COR-L47 (cell line): ENCODE measurements at regions not wholly inside any gene's neighbourhood (a gene's known extent, or its start where the extent isn't known, plus 50 kb on each side); places are given as distances from the start of the nearest gene placed in this dataset.
A peak's percentile ranks its signal among the peaks of the same experiment; 100 is the strongest.
"Not testable (repeated sequence)": the region's sequence is repeated elsewhere in the genome, so short reads cannot be mapped to it uniquely, and the experiment has no call there.

Source experiments
- DNase-seq: peaks from one replicate; lab custom pipeline; 2025; lab: John Stamatoyannopoulos, UW

DNA sequence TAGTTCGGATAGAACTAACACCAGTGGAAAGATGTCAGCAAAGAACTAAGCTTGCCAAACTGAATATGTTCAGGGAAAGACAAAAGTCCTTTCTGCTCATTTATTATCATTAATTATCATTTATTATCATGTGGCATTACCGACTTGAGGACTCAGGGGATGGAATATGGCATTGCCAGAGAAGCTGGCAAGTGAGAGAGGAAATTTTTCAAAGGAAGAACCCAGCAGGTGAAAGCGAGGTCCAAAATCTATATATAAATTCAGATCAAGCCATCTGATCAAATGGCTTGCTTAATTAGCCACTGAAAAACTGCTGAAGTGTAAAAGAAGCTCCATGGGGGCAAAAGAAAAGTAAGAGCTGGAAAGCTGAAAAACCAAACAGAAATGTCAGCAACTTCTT, 1049.6 kb upstream of the SEMA6A start:
- no peak for DNase-seq

DNA sequence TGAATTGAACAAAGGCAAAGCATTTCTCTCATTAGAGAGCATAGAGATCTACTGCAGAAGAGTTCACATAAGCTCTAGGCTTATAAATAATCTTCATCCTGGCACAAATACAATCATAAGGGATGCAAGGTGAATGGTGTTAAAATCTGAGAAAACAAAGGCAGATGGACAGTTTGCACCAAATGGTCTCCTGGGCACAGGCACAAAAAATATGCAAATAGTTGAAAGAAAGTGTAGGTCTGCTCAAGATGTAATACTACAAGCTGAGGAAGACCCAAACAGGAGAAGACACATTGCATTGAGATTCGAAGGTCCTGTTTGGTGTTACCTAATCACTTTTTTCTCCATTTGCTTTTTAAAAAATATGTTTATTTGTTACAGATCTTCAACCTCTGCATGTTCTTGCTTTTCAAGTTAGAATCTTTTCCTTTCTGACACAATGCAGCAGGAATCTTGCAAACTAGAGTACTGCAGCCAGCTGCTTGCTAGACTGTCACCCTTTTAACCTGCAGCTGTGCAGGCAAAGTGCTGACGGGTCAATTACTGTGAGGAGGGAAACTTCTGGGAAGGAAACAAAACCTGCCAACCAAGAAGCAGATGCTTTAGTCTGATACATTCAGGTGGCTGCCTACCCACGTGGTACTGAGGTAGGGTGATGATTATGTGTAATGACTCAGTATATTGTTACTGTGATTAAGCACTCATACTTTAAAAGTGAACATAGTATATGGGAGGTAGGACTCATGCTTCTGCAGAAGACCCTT, 1048.6 kb upstream of the SEMA6A start:
- DNase-seq, result peak; percentile 9

DNA sequence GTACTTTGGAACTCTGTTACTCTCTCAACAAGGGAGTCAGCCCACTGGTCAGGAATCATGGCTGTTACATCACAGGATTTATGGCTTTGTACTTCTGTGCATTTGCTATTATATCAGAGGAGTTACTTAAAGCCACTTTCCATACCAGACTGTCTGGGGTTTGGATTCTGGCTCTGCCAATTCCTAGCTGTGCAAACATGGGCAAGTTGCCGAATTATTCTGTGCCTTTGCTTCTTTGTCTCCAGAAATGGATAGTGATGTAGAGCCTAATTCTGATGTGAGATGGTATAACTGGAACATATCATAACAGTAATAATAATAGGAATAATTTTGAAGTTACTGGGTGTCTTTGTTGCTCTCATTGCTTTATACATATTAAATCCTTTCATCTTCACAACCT, 1047.3 kb upstream of the SEMA6A start:
- DNase-seq, result no peak

DNA sequence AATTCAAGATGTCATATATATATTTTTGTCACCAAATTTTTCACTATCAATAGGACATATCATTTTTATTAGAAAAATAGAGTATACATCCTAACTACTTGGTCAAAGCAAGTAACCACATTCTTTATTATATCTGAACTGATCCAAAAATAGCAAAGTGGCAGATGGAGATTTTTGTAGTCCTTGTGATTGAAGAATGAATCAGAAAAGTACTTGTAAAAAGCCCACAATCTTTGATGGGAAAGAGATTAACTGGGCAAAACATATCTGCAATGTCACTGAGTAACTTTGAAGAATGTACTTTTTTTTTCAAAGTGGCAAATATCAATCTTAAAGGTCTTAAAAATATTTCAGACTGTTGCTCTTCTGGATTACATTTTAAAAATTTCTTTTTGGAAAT, 1040.6 kb upstream of the SEMA6A start:
- no peak for DNase-seq

DNA sequence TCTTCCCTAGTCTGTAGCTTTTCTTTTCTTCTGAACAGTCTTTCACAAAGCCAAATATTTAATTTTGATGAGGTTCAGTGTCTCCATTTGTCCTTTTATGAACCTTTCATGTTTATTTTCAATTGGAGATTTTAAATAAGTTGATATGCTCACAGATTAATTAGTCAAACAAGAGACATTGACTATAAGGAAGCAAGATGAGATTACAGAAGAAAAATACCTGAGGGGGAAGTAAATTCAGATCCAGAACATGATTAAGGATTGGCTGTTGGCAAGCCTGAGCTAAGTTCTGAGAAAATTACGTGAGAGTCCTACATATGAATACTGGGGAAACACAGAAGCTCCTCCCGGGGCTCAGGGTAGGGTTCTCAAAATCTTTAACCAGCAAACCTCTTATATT, 1039.8 kb upstream of the SEMA6A start:
- DNase-seq, result no peak

DNA sequence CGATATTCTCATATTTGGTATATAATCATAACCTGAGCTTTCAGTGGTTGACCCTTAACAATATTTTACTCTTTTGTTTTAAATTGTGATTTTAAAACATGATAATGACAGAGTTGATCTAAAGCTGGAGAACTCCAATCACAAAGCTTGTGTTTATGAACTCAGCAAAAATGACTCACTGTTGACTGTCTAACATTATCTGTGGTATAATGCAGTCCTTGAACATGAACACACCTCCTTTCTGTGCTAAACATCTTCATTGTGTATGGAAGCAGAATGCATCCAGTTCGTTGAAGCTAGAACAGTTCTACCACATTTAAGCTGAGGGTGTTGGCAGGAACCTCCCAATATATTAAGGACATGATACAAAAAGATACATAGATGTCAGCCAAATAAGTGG, 1030.2 kb upstream of the SEMA6A start:
- no peak for DNase-seq

DNA sequence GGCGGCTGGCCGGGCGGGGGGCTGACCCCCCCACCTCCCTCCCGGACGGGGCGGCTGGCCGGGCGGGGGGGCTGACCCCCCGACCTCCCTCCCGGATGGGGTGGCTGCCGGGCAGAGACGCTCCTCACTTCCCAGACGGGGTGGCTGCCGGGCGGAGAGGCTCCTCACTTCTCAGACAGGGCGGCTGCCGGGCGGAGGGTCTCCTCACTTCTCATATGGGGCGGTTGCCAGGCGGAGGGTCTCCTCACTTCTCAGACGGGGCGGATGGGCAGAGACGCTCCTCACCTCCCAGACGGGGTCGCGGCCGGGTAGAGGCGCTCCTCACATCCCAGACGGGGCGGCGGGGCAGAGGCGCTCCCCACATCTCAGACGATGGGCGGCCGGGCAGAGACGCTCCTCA, 1025.2 kb upstream of the SEMA6A start:
- not testable (repeated sequence) for DNase-seq

DNA sequence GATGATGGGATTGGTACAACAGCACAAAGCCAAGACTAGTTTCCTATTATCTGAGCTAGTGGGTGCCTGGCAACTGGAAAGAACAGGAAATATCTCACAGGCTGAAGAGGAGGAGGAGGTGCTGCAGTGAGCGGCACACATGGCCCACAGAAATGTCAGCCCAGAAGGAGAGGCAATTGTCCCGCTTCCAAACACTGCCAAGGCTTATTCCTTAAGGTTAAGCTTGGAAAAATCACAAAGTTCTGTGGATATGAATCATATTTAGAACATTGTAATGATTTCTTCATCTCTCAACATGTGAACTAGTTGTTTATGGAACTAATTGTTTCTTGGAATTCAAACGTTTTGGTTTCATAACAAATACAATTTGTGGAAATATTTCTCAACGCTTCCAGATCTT, 1019.5 kb upstream of the SEMA6A start:
- no peak for DNase-seq

DNA sequence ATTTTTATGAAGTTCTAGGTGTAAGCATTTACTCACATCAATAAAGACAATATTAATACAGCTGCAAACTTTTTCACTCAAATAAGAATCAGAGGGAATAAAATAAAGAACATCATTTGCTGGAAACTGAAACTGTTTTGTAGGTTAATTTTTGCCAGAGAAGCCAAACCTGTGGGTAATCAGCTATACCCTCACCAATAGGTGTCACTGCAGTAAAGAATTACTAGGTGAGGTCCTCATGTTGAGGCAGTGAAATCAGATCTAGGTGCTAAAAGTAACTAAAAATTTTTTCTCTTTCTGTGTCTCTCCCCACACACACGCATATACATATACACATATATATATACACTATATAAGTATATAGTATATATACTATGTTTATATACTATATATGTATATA, 1016.3 kb upstream of the SEMA6A start:
- DNase-seq, result peak; percentile 61

DNA sequence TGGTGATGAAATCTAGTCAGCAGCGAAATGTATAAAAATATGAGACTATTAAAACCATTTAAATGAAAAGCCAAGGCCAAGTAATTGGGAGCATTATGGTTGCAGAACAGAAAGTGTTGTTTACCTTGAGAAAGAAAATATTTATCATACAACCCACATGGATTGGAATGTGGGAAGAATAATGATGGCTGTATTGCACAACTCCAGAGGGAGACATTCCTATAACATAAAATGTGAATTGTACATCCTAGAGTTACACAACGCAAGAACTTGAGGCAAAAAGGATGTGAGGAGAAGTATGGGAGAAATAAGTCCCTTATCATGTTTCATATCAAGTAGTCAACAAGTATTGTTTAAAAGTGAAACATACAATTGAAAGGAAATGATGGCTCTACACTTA, 1014.0 kb upstream of the SEMA6A start:
- no peak for DNase-seq

DNA sequence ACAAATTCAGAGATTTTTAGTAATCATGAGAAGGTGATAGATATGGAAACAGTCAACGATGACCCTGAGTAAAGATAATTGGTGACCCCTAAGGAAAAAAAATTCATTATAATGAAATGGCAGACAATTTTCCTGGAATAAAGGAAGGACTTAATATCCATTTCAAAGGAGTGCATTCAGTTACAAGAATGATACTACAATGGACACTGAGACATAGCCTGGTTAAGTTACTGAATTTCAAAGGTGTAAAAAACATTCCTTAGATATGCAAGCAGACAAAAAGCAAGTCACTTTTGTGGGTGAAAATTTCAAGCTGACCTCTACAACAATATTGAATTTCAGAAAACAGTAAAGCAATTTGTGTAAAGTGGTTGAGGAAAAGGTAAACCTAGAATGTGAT, 1012.5 kb upstream of the SEMA6A start:
- no peak for DNase-seq

DNA sequence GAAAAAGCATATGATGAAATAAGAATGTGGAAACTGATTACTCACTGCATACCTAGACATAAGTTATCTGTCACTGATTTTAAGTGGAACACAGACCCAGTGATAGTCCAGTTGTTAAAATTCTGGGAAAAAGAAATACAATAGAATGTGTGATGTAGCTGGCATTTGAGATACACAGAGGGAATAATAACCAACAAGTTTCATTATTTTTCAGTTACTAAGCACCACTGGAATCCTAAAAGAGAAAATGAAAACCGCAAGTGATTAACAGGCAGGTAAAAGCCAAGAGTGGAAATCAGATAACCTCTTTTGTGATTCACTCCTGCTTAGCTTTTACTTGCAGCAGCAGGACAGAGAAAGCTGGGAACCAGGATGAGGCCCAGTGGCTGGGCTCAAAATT, 994.0 kb upstream of the SEMA6A start:
- DNase-seq, result no peak

DNA sequence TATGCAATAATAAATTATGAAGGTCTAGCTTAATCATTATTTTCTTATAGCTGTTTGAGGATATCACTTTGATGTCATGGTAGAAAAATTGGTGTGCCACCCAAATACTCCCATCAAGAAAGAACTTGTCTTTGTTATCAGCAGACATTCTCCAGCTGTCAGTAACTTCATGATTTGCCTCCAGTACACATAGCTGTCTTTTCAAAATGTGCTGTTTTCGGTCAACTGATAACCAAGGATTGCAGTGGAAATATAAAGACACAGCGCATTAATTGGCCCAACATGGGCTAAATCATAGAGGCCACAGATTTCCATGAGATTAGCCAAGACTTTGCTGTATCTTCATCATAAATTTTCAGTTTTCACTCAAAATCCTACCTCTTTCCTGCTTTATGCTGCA, 993.5 kb upstream of the SEMA6A start:
- DNase-seq, result no peak

DNA sequence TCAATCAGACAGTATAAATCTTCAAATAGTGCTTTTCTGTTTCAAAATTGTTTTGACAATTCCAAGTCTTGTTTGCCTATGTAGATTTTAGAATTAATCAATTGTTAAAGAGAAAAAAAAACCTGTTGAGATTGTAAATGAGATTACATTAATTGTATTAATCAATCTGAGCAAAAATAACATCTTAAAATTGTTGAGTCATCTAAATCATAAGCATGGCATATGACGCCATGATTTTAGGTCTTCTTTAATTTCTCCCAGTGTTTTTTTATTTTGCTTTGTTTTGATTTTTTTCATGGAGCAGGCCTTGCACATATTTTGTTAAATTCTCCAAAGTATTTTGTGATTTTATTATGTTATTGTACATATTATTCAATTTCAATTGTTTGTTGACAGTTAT, 988.0 kb upstream of the SEMA6A start:
- DNase-seq, result no peak

DNA sequence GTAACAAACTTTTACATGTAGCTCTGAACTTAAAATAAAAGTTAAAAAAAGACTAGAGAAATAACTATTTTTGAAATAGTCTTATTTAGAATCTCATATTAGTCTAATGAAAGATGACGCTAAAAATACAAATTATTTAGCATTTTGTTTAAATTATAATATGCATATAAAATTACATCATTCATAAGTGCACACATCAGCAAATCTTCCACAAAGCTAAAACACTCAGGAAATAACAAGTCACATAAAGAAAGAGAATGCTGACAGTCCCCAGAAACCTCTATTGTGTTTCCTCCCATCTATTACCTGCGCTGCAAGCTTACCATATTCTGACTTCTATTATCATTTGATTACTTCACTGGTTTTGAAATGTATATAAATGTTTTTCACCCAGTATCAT, 986.9 kb upstream of the SEMA6A start:
- no peak for DNase-seq

DNA sequence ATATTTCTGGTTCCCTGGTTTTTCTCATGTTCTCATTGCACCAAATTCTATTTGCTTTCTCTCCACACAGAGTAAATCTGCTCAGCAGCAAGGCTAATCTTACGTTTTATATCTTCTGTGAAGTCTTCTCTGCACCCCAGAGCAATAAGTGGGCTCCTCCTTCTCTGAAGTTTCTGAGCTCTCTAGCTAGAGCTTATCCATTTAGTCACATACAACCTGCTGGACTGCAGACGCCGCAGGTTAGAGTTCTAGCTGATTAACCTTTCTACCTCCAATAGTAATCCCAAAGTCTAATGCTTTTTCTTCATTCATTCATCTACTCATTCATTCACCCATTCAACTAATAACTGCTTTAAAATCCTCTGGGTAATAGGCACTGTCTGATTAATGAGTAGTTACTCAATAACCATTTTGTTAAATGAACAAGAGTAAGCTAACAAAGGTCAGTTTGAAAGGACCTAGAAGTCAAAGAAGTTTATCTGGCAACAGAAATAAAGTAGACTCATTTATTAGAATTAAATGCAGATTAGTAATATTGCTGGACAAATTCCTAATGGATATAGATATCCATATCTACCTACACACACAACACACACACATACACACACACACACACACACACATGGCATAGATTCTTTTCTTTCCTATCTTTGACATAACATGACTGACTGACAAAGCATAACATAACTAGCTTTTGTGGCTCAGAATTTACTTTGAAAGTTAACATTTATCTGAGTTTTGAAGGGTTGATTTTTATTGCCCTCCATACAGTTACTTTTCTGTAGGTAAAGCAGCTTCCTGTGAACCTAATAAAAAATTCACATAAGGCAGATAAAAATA, 984.6 kb upstream of the SEMA6A start:
- no peak for DNase-seq

DNA sequence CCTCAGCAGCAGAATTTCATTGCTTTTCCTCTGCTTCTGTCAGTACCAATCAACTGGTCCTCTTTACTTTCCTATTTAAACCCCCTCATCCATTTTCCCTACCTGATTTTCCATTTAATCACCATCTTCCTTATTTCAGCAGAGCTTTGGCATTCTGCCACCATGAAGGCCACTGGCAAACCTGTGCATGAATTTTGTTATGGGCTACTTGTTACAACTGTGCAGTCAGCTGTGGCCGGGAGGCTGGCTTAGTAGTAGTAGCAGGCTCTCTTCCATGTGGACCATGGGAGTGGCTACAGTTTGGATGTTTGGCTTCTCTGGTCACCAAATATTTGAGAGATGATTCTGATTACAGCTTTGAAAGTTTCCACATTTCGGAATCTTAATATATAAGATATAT, 976.6 kb upstream of the SEMA6A start:
- no peak for DNase-seq

DNA sequence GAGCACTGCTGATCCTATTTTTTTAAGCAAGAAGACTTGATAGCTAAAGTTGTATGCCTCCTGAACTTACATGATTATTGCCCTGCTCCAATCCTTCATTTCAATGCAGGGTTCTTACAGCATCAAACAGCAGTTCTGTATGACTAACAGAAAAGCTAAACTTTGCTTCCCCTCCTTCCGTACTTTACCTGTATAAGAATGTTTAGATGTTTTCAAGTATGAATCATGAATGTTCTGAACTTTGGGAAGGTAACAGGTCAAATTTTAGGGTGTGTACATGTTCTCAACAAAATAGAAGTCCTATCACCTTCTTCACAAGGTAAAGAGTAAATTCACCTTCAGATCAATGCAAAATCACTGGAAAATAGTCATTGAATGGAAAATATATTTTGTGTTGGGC, 972.6 kb upstream of the SEMA6A start:
- no peak for DNase-seq

DNA sequence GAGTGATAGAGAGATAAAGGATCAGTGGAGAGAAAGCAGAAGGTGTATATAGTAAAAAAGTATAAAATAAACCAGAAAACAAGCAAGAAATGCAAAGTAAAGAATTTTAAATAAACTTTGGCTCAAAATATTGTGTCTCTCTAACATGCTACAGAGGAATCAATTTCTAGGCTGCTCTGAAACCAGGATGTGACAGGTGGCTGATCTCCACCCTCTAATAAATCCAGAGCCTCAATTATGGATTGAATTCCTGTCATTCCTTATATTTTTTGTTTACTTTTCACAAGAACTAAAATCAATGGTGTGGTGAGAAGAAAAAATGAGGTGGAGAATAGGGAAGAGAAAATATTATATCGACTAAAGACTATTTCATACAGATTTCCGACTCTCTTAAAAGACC, 965.1 kb upstream of the SEMA6A start:
- DNase-seq, result no peak

DNA sequence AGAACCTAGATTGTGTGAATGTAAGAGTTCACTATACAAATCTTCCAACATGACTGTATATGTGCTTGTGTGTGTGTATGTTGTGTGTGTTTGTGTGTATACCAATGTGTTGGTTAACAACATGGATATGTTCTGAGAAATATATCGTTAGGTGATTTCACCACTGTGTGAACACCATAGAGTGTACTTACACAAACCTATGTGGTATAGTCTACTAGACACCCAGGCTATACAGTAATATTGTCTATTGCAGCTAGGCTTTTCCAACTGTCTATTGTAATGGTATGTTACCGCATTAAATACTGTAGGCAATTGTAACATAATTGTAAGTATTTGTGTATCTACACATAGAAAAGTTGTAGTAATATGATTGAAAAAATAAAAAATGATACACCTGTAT, 959.2 kb upstream of the SEMA6A start:
- DNase-seq, result no peak

DNA sequence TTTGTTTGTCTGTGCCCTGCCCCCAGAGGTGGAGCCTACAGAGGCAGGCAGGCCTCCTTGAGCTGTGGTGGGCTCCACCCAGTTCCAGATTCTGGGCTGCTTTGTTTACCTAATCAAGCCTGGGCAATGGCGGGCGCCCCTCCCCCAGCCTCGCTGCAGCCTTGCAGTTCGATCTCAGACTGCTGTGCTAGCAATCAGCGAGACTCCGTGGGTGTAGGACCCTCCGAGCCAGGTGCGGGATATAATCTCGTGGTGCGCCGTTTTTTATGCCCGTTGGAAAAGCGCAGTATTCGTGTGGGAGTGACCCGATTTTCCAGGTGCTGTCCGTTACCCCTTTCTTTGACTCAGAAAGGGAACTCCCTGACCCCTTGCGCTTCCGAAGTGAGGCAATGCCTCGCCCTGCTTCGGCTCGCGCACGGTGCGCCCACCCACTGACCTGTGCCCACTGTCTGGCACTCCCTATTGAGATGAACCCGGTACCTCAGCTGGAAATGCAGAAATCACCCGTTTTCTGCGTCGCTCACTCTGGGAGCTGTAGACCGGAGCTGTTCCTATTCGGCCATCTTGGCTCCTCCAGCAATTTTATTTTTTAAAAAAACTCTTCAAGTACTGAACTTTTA, 958.5 kb upstream of the SEMA6A start:
- not testable (repeated sequence) for DNase-seq

DNA sequence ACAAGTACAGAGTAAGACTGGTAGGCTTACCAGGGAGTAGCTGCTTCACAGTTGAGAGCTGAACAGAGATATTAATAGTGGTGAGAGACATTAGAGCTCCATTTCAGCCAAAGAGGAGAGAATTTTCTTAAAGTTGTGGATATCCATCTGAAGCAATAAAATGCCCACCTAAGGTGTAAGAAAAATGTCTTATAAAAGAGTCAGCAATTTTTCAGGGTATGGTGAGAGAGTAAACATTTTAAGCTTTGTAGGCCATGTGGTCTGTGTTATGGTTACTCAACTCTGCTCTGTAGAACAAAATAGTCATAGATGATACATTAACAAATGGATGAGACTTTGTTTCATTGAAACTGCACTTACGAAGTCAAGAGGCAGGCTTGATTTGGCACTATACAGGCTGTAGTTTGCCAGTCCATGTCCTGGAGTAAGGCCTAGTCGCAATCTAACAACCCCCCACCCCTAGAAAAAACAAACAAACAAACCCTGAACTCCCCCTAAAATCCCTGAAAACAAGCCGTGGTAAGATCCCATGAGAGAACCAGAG, 945.4 kb upstream of the SEMA6A start:
- no peak for DNase-seq

DNA sequence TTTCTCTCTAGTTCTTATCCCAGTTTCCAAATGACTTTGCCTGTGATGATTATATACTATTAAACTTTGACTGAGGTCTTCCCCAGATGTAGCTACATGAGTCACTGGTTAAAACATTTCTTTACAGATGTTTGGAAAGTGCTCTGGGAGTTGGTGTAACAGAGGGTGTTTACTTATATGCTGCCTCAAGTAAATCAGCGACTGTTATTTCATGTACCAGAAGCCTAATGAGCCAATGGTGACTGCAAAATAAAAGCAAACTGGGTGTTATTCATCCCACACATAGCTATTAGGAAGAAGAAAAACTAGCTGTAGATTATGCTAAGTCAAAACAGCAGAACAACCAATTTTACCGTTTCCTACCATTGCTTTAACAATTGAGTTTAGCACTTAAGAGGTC, 929.7 kb upstream of the SEMA6A start:
- DNase-seq, result no peak
